Neural crest cell (in vitro differentiated cells): ENCODE measurements at regions not wholly inside any gene's neighbourhood (a gene's known extent, or its start where the extent isn't known, plus 50 kb on each side); places are given as distances from the start of the nearest gene placed in this dataset.
A peak's percentile ranks its signal among the peaks of the same experiment; 100 is the strongest.
"Not testable (repeated sequence)": the region's sequence is repeated elsewhere in the genome, so short reads cannot be mapped to it uniquely, and the experiment has no call there.

Source experiments
- DNase-seq: peaks from one replicate; pipeline ENCODE4 v3.0.0; 2021; ENCODE audit warnings: low read depth, mixed read lengths, low spot score
- H3K27ac Mint-ChIP-seq: one replicate; pipeline ENCODE4 v1.8.0; 2021; ENCODE audit warnings: mild to moderate bottlenecking, mixed read lengths; ENCODE audit not compliant: unreplicated experiment
- H3K27me3 Mint-ChIP-seq: 2 replicates; pipeline ENCODE4 v1.8.0; 2021; ENCODE audit warnings: low read depth, mild to moderate bottlenecking, mixed read lengths
- H3K36me3 Mint-ChIP-seq: 2 replicates; pipeline ENCODE4 v1.8.0; 2021; ENCODE audit warnings: low read depth, mild to moderate bottlenecking, mixed read lengths
- H3K4me1 Mint-ChIP-seq: 2 replicates; pipeline ENCODE4 v1.8.0; 2021; ENCODE audit warnings: mixed read lengths
- H3K4me3 Mint-ChIP-seq: one replicate; pipeline ENCODE4 v1.8.0; 2021; ENCODE audit warnings: mild to moderate bottlenecking, mixed read lengths
- H3K9me3 Mint-ChIP-seq: 2 replicates; pipeline ENCODE4 v1.8.0; 2021; ENCODE audit warnings: mixed read lengths
- TF ChIP-seq, protein P1 (sequence below): fragments of 200-600 bp; sonication (generic); conservative IDR thresholded peaks from 2 replicates; pipeline ENCODE4 v1.5.0; 2021; ENCODE audit warnings: antibody characterized with exemption, mild to moderate bottlenecking

- H3K9me3 Mint-ChIP-seq: peaks cover 6% of the 10 kb centered on the region
- H3K4me1 Mint-ChIP-seq: peaks cover 56% of the 10 kb centered on the region
- DNase-seq: no peak
- H3K27ac Mint-ChIP-seq: no peak overlapping the region
- H3K36me3 Mint-ChIP-seq: no peaks in the 10 kb centered on the region
- H3K27me3 Mint-ChIP-seq: no peaks in the 10 kb centered on the region
- TF ChIP-seq, protein P1, sequence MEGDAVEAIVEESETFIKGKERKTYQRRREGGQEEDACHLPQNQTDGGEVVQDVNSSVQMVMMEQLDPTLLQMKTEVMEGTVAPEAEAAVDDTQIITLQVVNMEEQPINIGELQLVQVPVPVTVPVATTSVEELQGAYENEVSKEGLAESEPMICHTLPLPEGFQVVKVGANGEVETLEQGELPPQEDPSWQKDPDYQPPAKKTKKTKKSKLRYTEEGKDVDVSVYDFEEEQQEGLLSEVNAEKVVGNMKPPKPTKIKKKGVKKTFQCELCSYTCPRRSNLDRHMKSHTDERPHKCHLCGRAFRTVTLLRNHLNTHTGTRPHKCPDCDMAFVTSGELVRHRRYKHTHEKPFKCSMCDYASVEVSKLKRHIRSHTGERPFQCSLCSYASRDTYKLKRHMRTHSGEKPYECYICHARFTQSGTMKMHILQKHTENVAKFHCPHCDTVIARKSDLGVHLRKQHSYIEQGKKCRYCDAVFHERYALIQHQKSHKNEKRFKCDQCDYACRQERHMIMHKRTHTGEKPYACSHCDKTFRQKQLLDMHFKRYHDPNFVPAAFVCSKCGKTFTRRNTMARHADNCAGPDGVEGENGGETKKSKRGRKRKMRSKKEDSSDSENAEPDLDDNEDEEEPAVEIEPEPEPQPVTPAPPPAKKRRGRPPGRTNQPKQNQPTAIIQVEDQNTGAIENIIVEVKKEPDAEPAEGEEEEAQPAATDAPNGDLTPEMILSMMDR: no peak
- H3K4me3 Mint-ChIP-seq: no peak overlapping the region
Measured at GRCh38 chr21:15211491-15212133, 146.8 kb upstream of the NRIP1 start.

DNA sequence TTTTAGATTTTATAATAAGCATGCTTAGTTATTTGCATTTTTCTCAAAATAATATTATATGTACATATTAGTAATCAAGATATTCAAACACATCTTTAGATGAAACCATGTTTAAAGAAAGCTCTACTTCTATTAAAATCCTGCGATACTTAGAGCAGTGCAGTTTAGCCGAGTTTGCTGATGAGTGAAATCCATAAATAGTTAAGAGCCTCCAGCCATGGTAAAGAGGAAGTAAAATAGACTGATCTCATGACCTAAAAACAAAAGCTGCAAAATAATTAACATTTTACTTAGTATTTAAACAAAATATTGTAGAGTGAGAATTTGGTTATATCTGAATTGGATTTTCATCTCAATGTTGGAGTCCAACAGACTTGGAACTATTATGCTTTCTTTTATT is 147.4 kb upstream of the NRIP1 start:
- no peak for DNase-seq
- Mint-ChIP-seq H3K27me3 (no peaks in the 10 kb centered on the region), H3K9me3 (peaks cover 6% of the 10 kb centered on the region), H3K4me1 (peaks cover 56% of the 10 kb centered on the region), H3K4me3 (no peak overlapping the region), H3K36me3 (no peaks in the 10 kb centered on the region), H3K27ac (no peak overlapping the region)
- TF ChIP-seq, protein P1: no peak

GRCh38 chr21:15218476-15218875 is 153.7 kb upstream of the NRIP1 start:
- H3K4me1 Mint-ChIP-seq: peaks cover 45% of the 10 kb centered on the region
- not testable (repeated sequence) for H3K36me3 Mint-ChIP-seq, H3K9me3 Mint-ChIP-seq, H3K27me3 Mint-ChIP-seq, DNase-seq, H3K4me3 Mint-ChIP-seq, H3K27ac Mint-ChIP-seq

DNA sequence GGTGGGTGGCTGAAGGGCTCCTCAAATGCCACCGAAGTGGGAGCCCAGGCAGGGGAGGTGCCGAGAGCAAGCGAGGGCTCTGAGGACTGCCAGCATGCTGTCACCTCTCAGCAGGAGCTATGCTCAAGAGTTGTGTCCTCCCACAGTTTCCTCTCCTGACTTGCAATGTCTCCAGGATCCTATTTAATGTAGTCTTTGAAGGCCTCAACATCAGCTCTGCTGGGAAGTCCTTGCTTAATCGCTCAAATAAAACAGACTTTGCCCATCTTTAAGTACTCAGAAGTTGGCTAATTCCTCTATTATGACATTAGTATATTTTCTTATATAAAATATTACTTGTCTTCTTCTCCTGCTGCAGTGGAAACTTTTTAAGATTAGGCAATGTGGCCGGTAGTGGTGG is 154.2 kb upstream of the NRIP1 start:
- Mint-ChIP-seq H3K27me3 (no peaks in the 10 kb centered on the region), H3K4me3 (no peak overlapping the region)
- DNase-seq: no peak

GRCh38 chr21:15219894-15220293 is 155.1 kb upstream of the NRIP1 start:
- Mint-ChIP-seq H3K4me1 (peaks cover 42% of the 10 kb centered on the region), H3K9me3 (no peaks in the 10 kb centered on the region), H3K27me3 (no peaks in the 10 kb centered on the region), H3K36me3 (no peaks in the 10 kb centered on the region), H3K4me3 (no peak overlapping the region), H3K27ac (peak overlapping the region; percentile 0)
- no peak for DNase-seq
- TF ChIP-seq, protein P1: no peak

More for the DNA sequence above, 154.2 kb upstream of the NRIP1 start:
- TF ChIP-seq, protein P1: no peak
- Mint-ChIP-seq H3K36me3 (no peaks in the 10 kb centered on the region), H3K4me1 (peaks cover 45% of the 10 kb centered on the region), H3K27ac (no peak overlapping the region), H3K9me3 (no peaks in the 10 kb centered on the region)

DNA sequence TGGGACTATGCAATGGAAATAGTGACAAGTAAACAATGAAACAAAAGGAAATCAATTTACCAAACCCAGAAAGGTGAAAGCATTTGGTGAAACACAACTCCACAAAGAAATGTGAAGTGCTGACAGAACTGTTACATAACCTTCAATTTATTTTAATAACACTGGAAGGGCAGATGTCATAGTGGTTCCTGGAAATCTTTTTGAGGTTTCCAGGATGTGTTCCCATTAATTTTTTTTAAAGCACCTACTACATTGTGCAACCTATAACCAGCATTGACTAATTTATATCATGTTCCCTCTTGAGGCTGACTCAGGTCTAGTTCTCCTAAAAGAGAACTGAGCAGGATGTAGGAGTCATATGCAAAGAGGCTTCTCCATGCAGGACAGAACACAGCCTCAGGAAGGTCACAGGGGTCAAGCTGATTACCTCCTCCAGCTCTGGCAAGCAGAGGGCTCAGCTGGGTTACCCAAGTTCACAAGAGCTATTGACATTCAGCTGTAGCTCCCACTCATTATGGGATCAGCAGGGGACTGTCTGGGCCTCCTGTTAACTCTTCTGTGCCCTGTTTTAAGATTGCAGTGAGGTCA is 157.1 kb upstream of the NRIP1 start:
- TF ChIP-seq, protein P1: no peak
- Mint-ChIP-seq H3K4me3 (no peak overlapping the region), H3K27ac (peak overlapping the region; percentile 24), H3K27me3 (no peaks in the 10 kb centered on the region), H3K36me3 (no peaks in the 10 kb centered on the region), H3K4me1 (peaks cover 42% of the 10 kb centered on the region), H3K9me3 (peaks cover 2% of the 10 kb centered on the region)
- peak; percentile 17 for DNase-seq
